RWPE2 (cell line): ENCODE measurements at regions not wholly inside any gene's neighbourhood (a gene's known extent, or its start where the extent isn't known, plus 50 kb on each side); places are given as distances from the start of the nearest gene placed in this dataset.
A peak's percentile ranks its signal among the peaks of the same experiment; 100 is the strongest.

ENCODE experiments used
- ATAC-seq: fragments of 200-7000 bp; cut with Tn5 transposase; 3 replicates; pipeline ENCODE4 v1.9.1; 2021; ENCODE audit warnings: low read depth
- DNase-seq: peaks from one replicate; pipeline ENCODE4 v3.0.0-alpha.2; 2020; ENCODE audit warnings: low spot score
- H3K27ac ChIP-seq: fragments of 450-650 bp; 2 replicates; pipeline ENCODE4 v1.5.1; 2017; ENCODE audit warnings: mild to moderate bottlenecking; ENCODE audit not compliant: poor library complexity, severe bottlenecking
- H3K27me3 ChIP-seq: fragments of 250-450 bp; sonication (Bioruptor Pico); 2 replicates; pipeline ENCODE4 v1.5.1; 2021; ENCODE audit warnings: mild to moderate bottlenecking, moderate library complexity; ENCODE audit not compliant: insufficient read depth, poor library complexity, severe bottlenecking
- H3K36me3 ChIP-seq: fragments of 250-450 bp; sonication (Bioruptor Pico); 2 replicates; pipeline ENCODE4 v1.5.1; 2020; ENCODE audit warnings: low read depth, mild to moderate bottlenecking, moderate library complexity
- H3K4me1 ChIP-seq: fragments of 250-450 bp; sonication (Bioruptor Pico); 2 replicates; pipeline ENCODE4 v1.5.1; 2021; ENCODE audit warnings: mild to moderate bottlenecking, moderate library complexity; ENCODE audit not compliant: insufficient read depth, poor library complexity, severe bottlenecking
- H3K4me3 ChIP-seq: fragments of 250-450 bp; sonication (Bioruptor Pico); 2 replicates; pipeline ENCODE4 v1.5.1; 2021; ENCODE audit warnings: mild to moderate bottlenecking, moderate library complexity; ENCODE audit not compliant: severe bottlenecking
- H3K9me3 ChIP-seq: fragments of 250-450 bp; sonication (Bioruptor Pico); 2 replicates; pipeline ENCODE4 v1.5.1; 2021; ENCODE audit warnings: mild to moderate bottlenecking, moderate library complexity; ENCODE audit not compliant: severe bottlenecking
- CTCF ChIP-seq: fragments of 450-650 bp; IDR thresholded peaks from one replicate; pipeline ENCODE4 v1.5.1; 2017; ENCODE audit warnings: mild to moderate bottlenecking, moderate library complexity; ENCODE audit not compliant: poor library complexity, severe bottlenecking

- TF ChIP-seq CTCF, result no peak
- H3K9me3 ChIP-seq, result no peaks in the 10 kb centered on the region
- DNase-seq, result no peak
- peaks cover 28% of the 10 kb centered on the region for H3K4me1 ChIP-seq
- no peak overlapping the region for H3K4me3 ChIP-seq
- no peaks in the 10 kb centered on the region for H3K36me3 ChIP-seq
- no peaks in the 10 kb centered on the region for H3K27me3 ChIP-seq
- H3K27ac ChIP-seq, result peak overlapping the region; percentile 11
- ATAC-seq, result no peak
These were observed 61.3 kb upstream of the BACH1 start for GRCh38 chr21:29237110-29238052.

GRCh38 chr21:29238053-29238966 lies 60.4 kb upstream of the BACH1 start:
- Histone ChIP-seq H3K4me3 (no peak overlapping the region), H3K36me3 (no peaks in the 10 kb centered on the region), H3K4me1 (peaks cover 19% of the 10 kb centered on the region), H3K27ac (peak overlapping the region; percentile 11), H3K9me3 (no peaks in the 10 kb centered on the region), H3K27me3 (no peaks in the 10 kb centered on the region)
- peak; percentile 35; the same call in 1 of the 3 replicates for ATAC-seq
- DNase-seq, result no peak
- no peak for TF ChIP-seq CTCF

GRCh38 chr21:29238967-29239290 lies 59.8 kb upstream of the BACH1 start:
- Histone ChIP-seq H3K27ac (no peak overlapping the region), H3K27me3 (no peaks in the 10 kb centered on the region), H3K4me1 (peaks cover 12% of the 10 kb centered on the region), H3K9me3 (no peaks in the 10 kb centered on the region), H3K36me3 (no peaks in the 10 kb centered on the region), H3K4me3 (no peak overlapping the region)
- no peak for TF ChIP-seq CTCF
- DNase-seq (no peak), ATAC-seq (no peak)

- H3K27me3 ChIP-seq, result no peaks in the 10 kb centered on the region
- H3K36me3 ChIP-seq, result no peaks in the 10 kb centered on the region
- no peak overlapping the region for H3K4me3 ChIP-seq
- no peak overlapping the region for H3K27ac ChIP-seq
- DNase-seq (no peak), ATAC-seq (no peak)
- H3K9me3 ChIP-seq, result no peaks in the 10 kb centered on the region
- TF ChIP-seq CTCF, result no peak
- peaks cover 13% of the 10 kb centered on the region for H3K4me1 ChIP-seq
These were observed 58.6 kb upstream of the BACH1 start for GRCh38 chr21:29240136-29240535.
